B cell (primary cell): ENCODE measurements at regions not wholly inside any gene's neighbourhood (a gene's known extent, or its start where the extent isn't known, plus 50 kb on each side); places are given as distances from the start of the nearest gene placed in this dataset.

Experiments
- ATAC-seq: fragments of 200-7000 bp; cut with Tn5 transposase; one replicate; pipeline ENCODE4 v1.10.0; 2021; ENCODE audit warnings: low read depth, mild to moderate bottlenecking, moderate number of reproducible peaks, moderate library complexity
- CTCF ChIA-PET: fragments of 350-600 bp; sonication (Branson Sonifier 250); formaldehyde crosslinking; loops from one replicate; lab custom pipeline; 2021; ENCODE audit warnings: antibody characterized with exemption, inconsistent platforms; lab: Charles Lee
- POLR2A ChIA-PET: fragments of 350-600 bp; sonication (Branson Sonifier 250); formaldehyde crosslinking; loops from one replicate; lab custom pipeline; 2021; ENCODE audit warnings: antibody characterized with exemption; lab: Charles Lee
- DNase-seq: peaks from one replicate; pipeline ENCODE4 v3.0.0; 2013
- H2AFZ ChIP-seq: 2 replicates; pipeline ENCODE4 v1.6.1; 2012; ENCODE audit warnings: mild to moderate bottlenecking, low read depth, low read length; ENCODE audit not compliant: insufficient read depth, poor library complexity, severe bottlenecking
- H3K27ac ChIP-seq, 2 donors: 1 replicate in 1 of 2; 2 replicates in 1 of 2; pipeline ENCODE4 v1.5.1; 2012 to 2013; ENCODE audit warnings: low read length in 2 of 2, mild to moderate bottlenecking in 2 of 2, moderate library complexity in 1 of 2
- H3K27me3 ChIP-seq, 4 experiments: fragments of 200-600 bp in 1 of 4; sonication (generic) in 1 of 4; replicated peaks in 1 of 4; 1 replicate in 2 of 4; 2 replicates in 2 of 4; pipeline versions ENCODE4 v1.6.1 to v1.7.0; 2013 to 2016; ENCODE audit warnings: low read length in 3 of 4, mild to moderate bottlenecking in 2 of 4, mixed read lengths in 1 of 4, moderate library complexity in 1 of 4; ENCODE audit not compliant: insufficient read depth in 4 of 4, control insufficient read depth in 3 of 4; ENCODE audit errors: control extremely low read depth in 1 of 4
- H3K36me3 ChIP-seq, 2 experiments: replicated peaks in 1 of 2; 1 replicate in 1 of 2; 2 replicates in 1 of 2; pipeline versions ENCODE4 v1.6.1 to v1.7.1; 2013; ENCODE audit warnings: low read length in 1 of 2; ENCODE audit not compliant: insufficient read depth in 2 of 2, control insufficient read depth in 1 of 2; ENCODE audit errors: control extremely low read depth in 1 of 2, extremely low read depth in 1 of 2
- H3K4me1 ChIP-seq, 2 donors: fragments of 200-600 bp in 1 of 2; sonication (generic) in 1 of 2; 1 replicate in 1 of 2; 2 replicates in 1 of 2; pipeline versions ENCODE4 v1.5.1 to v1.6.1; 2013 to 2017; ENCODE audit warnings: low read length in 2 of 2; ENCODE audit not compliant: control insufficient read depth in 2 of 2, insufficient read depth in 2 of 2
- H3K4me2 ChIP-seq: replicated peaks from 2 replicates; pipeline ENCODE3; 2012; ENCODE audit warnings: mild to moderate bottlenecking, low read depth, low read length; ENCODE audit not compliant: poor library complexity, severe bottlenecking
- H3K4me3 ChIP-seq, 5 experiments: fragments of 200-600 bp in 1 of 5; sonication (generic) in 1 of 5; 1 replicate in 3 of 5; 2 replicates in 2 of 5; pipeline versions ENCODE4 v1.5.1 to v1.7.0; 2011 to 2016; ENCODE audit warnings: low read length in 4 of 5, mild to moderate bottlenecking in 4 of 5, low read depth in 2 of 5, control low read depth in 1 of 5, moderate library complexity in 1 of 5; ENCODE audit not compliant: insufficient read depth in 1 of 5; ENCODE audit errors: control extremely low read depth in 1 of 5, extremely low read depth in 1 of 5
- H3K79me2 ChIP-seq: fragments of 200-600 bp; sonication (generic); one replicate; pipeline ENCODE4 v1.6.0; 2016; ENCODE audit warnings: low read length; ENCODE audit not compliant: control insufficient read depth, insufficient read depth
- H3K9ac ChIP-seq: fragments of 200-600 bp; sonication (generic); 2 replicates; pipeline ENCODE4 v1.6.1; 2017; ENCODE audit warnings: mild to moderate bottlenecking, low read length, moderate library complexity
- H3K9me3 ChIP-seq, 3 donors: one replicate each; pipeline versions ENCODE4 v1.6.1 to v1.7.1; 2013; ENCODE audit warnings: low read length in 2 of 3; ENCODE audit not compliant: control insufficient read depth in 2 of 3, insufficient read depth in 1 of 3; ENCODE audit errors: control extremely low read depth in 1 of 3
- H4K20me1 ChIP-seq: 2 replicates; pipeline ENCODE4 v1.6.0; 2012; ENCODE audit warnings: mild to moderate bottlenecking, low read length; ENCODE audit not compliant: insufficient read depth, control insufficient read depth, poor library complexity, severe bottlenecking
- H3K27ac Mint-ChIP-seq: one replicate; pipeline ENCODE4 v1.8.0; 2021; ENCODE audit warnings: mixed read lengths
- H3K27me3 Mint-ChIP-seq: one replicate; pipeline ENCODE4 v1.8.0; 2021; ENCODE audit warnings: mixed read lengths
- H3K4me1 Mint-ChIP-seq: one replicate; pipeline ENCODE4 v1.8.0; 2021; ENCODE audit warnings: mixed read lengths
- H3K4me3 Mint-ChIP-seq: one replicate; pipeline ENCODE4 v1.8.0; 2021; ENCODE audit warnings: mixed read lengths
- H3K9me3 Mint-ChIP-seq: one replicate; pipeline ENCODE4 v1.8.0; 2022; ENCODE audit warnings: mixed read lengths; ENCODE audit not compliant: insufficient read depth
- EZH2 ChIP-seq: IDR thresholded peaks from 2 replicates; pipeline ENCODE4 v1.6.1; 2012; ENCODE audit warnings: borderline replicate concordance, low read depth, mild to moderate bottlenecking, moderate library complexity, low read length; ENCODE audit not compliant: insufficient read depth, poor library complexity, severe bottlenecking
- WGBS: methylation state at CpG from one replicate; pipeline ENCODE4 v1.1.5; 2013; ENCODE audit warnings: missing lambda C conversion rate; ENCODE audit not compliant: insufficient coverage; 5-methylcytosine and 5-hydroxymethylcytosine counted together
- intact Hi-C: fragments of 100-400 bp; cut with micrococcal nuclease; formaldehyde crosslinking; loops from one replicate; pipeline ENCODE4 v1.10.0; 2022
- TF ChIP-seq, protein P1 (sequence below): fragments of 200-600 bp; IDR thresholded peaks from one replicate; pipeline ENCODE4 v1.8.0; 2022; ENCODE audit warnings: antibody characterized with exemption, mild to moderate bottlenecking

DNA sequence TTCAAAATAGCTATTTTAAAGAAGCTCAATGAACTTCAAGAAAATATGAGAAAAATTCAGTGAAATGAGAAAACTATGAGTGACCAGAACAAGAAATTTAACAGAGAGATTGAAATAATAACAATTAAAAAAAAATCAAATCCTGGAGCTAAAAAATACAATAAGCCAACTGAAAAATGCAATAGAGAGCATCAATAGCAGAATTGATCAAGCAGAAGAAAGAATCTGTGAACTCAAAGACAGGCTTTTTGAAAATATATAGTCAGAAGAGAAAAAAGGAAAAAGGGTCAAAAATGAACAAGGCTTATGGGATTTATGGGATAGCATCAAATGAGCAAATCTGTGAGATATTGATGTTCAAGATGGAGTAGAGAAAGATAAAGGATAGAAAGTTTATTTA lies 133.0 kb downstream of the OTUD1 start:
- POLR2A ChIA-PET: no interaction called here
- no peak overlapping the region for H3K27ac Mint-ChIP-seq
- H3K4me1 ChIP-seq: no peaks in the 10 kb centered on the region
- intact Hi-C loops: no loop called here
- no peaks in the 10 kb centered on the region for H3K4me1 Mint-ChIP-seq
- H3K9me3 ChIP-seq: peaks cover 2 to 12% (median 5%) of the 10 kb centered on the region in 3 donors
- no peak overlapping the region for H3K4me3 ChIP-seq
- peaks cover 16% of the 10 kb centered on the region for H3K27me3 Mint-ChIP-seq
- ATAC-seq: no peak
- H3K9me3 Mint-ChIP-seq: peaks cover 18% of the 10 kb centered on the region
- H3K4me2 ChIP-seq: no peak overlapping the region
- no peak overlapping the region for H3K27ac ChIP-seq
- no peaks in the 10 kb centered on the region for H3K79me2 ChIP-seq
- peaks cover 0 to 2% (median 0%) of the 10 kb centered on the region in 4 experiments for H3K27me3 ChIP-seq
- H3K4me3 Mint-ChIP-seq: no peak overlapping the region
- CTCF ChIA-PET: no interaction called here
- no peak overlapping the region for H2AFZ ChIP-seq
- no peaks in the 10 kb centered on the region for H4K20me1 ChIP-seq
- TF ChIP-seq EZH2: no peak
- TF ChIP-seq, protein P1, sequence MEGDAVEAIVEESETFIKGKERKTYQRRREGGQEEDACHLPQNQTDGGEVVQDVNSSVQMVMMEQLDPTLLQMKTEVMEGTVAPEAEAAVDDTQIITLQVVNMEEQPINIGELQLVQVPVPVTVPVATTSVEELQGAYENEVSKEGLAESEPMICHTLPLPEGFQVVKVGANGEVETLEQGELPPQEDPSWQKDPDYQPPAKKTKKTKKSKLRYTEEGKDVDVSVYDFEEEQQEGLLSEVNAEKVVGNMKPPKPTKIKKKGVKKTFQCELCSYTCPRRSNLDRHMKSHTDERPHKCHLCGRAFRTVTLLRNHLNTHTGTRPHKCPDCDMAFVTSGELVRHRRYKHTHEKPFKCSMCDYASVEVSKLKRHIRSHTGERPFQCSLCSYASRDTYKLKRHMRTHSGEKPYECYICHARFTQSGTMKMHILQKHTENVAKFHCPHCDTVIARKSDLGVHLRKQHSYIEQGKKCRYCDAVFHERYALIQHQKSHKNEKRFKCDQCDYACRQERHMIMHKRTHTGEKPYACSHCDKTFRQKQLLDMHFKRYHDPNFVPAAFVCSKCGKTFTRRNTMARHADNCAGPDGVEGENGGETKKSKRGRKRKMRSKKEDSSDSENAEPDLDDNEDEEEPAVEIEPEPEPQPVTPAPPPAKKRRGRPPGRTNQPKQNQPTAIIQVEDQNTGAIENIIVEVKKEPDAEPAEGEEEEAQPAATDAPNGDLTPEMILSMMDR: no peak
- H3K9ac ChIP-seq: no peak overlapping the region
- no peaks in the 10 kb centered on the region for H3K36me3 ChIP-seq
- DNase-seq: no peak

DNA sequence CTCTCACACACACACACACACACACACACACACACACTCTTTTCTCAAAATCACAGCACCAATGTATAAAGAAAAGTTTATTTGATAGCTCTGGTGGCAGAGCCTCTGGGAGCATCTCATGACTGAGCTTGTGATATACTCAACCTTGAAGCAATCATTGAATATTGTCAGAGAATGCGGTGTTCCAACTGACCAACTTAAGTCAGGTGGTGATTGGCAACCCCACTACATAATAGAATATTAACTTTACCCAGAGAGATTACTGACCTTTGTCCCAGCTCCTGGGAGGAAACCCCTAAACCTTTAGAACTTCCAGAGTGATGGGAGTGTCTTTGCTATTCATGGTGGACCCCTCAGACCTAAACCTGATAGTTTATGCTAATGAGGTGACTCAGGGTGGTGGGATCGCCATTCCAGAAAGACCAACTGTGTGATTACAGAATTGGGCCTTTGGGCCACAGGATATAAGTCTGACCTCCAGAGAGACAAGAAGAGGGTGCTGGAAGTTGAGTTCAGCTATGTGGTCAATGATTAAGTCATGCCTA lies 143.1 kb downstream of the OTUD1 start:
- POLR2A ChIA-PET: no interaction called here
- H3K9ac ChIP-seq: no peak overlapping the region
- intact Hi-C loops: no loop called here
- H2AFZ ChIP-seq: no peak overlapping the region
- no peaks in the 10 kb centered on the region for H3K79me2 ChIP-seq
- no peaks in the 10 kb centered on the region for H3K4me1 ChIP-seq
- CTCF ChIA-PET: no interaction called here
- H3K27ac ChIP-seq: no peak overlapping the region
- H3K36me3 ChIP-seq: no peaks in the 10 kb centered on the region
- H3K4me2 ChIP-seq: no peak overlapping the region
- TF ChIP-seq, protein P1: no peak
- TF ChIP-seq EZH2: no peak
- DNase-seq (no peak), ATAC-seq (no peak)
- Mint-ChIP-seq H3K4me3 (no peak overlapping the region), H3K9me3 (no peaks in the 10 kb centered on the region), H3K27me3 (peaks cover 5% of the 10 kb centered on the region), H3K4me1 (no peaks in the 10 kb centered on the region), H3K27ac (no peak overlapping the region)
- no peak overlapping the region for H3K4me3 ChIP-seq
- H4K20me1 ChIP-seq: no peaks in the 10 kb centered on the region
- 92% methylated on average over 1 of the region's 2 CpGs for WGBS
- no peaks in the 10 kb centered on the region for H3K9me3 ChIP-seq
- H3K27me3 ChIP-seq: no peaks in the 10 kb centered on the region
